Calu3 (cell line): ENCODE measurements at regions not wholly inside any gene's neighbourhood (a gene's known extent, or its start where the extent isn't known, plus 50 kb on each side); places are given as distances from the start of the nearest gene placed in this dataset.

Experiments
- BruUV-seq: library from RNA; stranded (reverse); fragments of 400-500 nt; replicated peaks from 2 replicates; lab custom pipeline; 2021; lab: Mats Ljungman, UMichigan
- CTCF ChIA-PET: fragments of 300-600 bp; sonication (Branson Sonifier 250); formaldehyde crosslinking; loops from one replicate; lab custom pipeline; 2022; ENCODE audit warnings: antibody characterized with exemption; lab: Charles Lee
- DNase-seq: peaks from one replicate; pipeline ENCODE4 v3.0.0; 2022
- H3K27ac Mint-ChIP-seq: one replicate; pipeline ENCODE4 v1.8.0; 2022; ENCODE audit warnings: mixed read lengths; ENCODE audit not compliant: unreplicated experiment
- H3K27me3 Mint-ChIP-seq: one replicate; pipeline ENCODE4 v1.8.0; 2022; ENCODE audit warnings: mixed read lengths; ENCODE audit not compliant: unreplicated experiment
- H3K36me3 Mint-ChIP-seq: one replicate; pipeline ENCODE4 v1.8.0; 2022; ENCODE audit warnings: mild to moderate bottlenecking, moderate library complexity, mixed read lengths; ENCODE audit not compliant: insufficient read depth, unreplicated experiment
- H3K4me1 Mint-ChIP-seq: one replicate; pipeline ENCODE4 v1.8.0; 2022; ENCODE audit warnings: mild to moderate bottlenecking, low read depth, mixed read lengths; ENCODE audit not compliant: unreplicated experiment
- H3K4me3 Mint-ChIP-seq: one replicate; pipeline ENCODE4 v1.8.0; 2022; ENCODE audit warnings: mild to moderate bottlenecking, low read depth, moderate library complexity, mixed read lengths; ENCODE audit not compliant: unreplicated experiment
- H3K9me3 Mint-ChIP-seq: one replicate; pipeline ENCODE4 v1.8.0; 2022; ENCODE audit warnings: low read depth, mixed read lengths; ENCODE audit not compliant: unreplicated experiment
- CTCF ChIP-seq: fragments of 200-600 bp; IDR thresholded peaks from one replicate; pipeline ENCODE4 v1.8.0; 2022; ENCODE audit warnings: antibody characterized with exemption; ENCODE audit not compliant: unreplicated experiment
- intact Hi-C: fragments of 100-400 bp; cut with micrococcal nuclease; formaldehyde crosslinking; loops from one replicate; pipeline ENCODE4 v1.10.0; 2022; ENCODE audit not compliant: unreplicated experiment

GRCh38 chr6:25005010-25005409, 69.2 kb upstream of the RIPOR2 start:
- no peak for DNase-seq
- Mint-ChIP-seq H3K9me3 (no peaks in the 10 kb centered on the region), H3K27ac (no peak overlapping the region), H3K4me1 (peaks cover 46% of the 10 kb centered on the region), H3K4me3 (no peak overlapping the region), H3K27me3 (no peaks in the 10 kb centered on the region), H3K36me3 (no peaks in the 10 kb centered on the region)
- intact Hi-C loops: no loop called here
- no peak for TF ChIP-seq CTCF
- no TSS peak for BruUV-seq
- CTCF ChIA-PET: interaction anchor here (0.6 to 2.6 kb wide), 5 partner anchors 9 to 423 kb away, joined by 3 to 23 read pairs (median 9); no protein-coding TSS in a partner anchor

GRCh38 chr6:25006075-25006474, 70.3 kb upstream of the RIPOR2 start:
- no peak for TF ChIP-seq CTCF
- H3K9me3 Mint-ChIP-seq: no peaks in the 10 kb centered on the region
- no peaks in the 10 kb centered on the region for H3K36me3 Mint-ChIP-seq
- BruUV-seq: no TSS peak
- CTCF ChIA-PET: interaction anchor here (0.5 to 2.6 kb wide), 7 partner anchors 12 to 879 kb away, joined by 3 to 23 read pairs (median 6); no protein-coding TSS in a partner anchor
- peaks cover 57% of the 10 kb centered on the region for H3K4me1 Mint-ChIP-seq
- peak overlapping the region; percentile 9 for H3K27ac Mint-ChIP-seq
- no peaks in the 10 kb centered on the region for H3K27me3 Mint-ChIP-seq
- intact Hi-C loops: no loop called here
- H3K4me3 Mint-ChIP-seq: no peak overlapping the region
- no peak for DNase-seq

- CTCF ChIA-PET: interaction anchor here (0.5 to 2.6 kb wide), 8 partner anchors 11 to 880 kb away, joined by 3 to 23 read pairs (median 6); no protein-coding TSS in a partner anchor
- no peak for TF ChIP-seq CTCF
- intact Hi-C loops: no loop called here
- H3K27ac Mint-ChIP-seq: peak overlapping the region; percentile 9
- H3K4me1 Mint-ChIP-seq: peaks cover 59% of the 10 kb centered on the region
- no peaks in the 10 kb centered on the region for H3K27me3 Mint-ChIP-seq
- BruUV-seq: no TSS peak
- DNase-seq: peak; percentile 58
- no peaks in the 10 kb centered on the region for H3K36me3 Mint-ChIP-seq
- no peak overlapping the region for H3K4me3 Mint-ChIP-seq
- H3K9me3 Mint-ChIP-seq: no peaks in the 10 kb centered on the region
Observed at GRCh38 chr6:25006565-25007001, 70.8 kb upstream of the RIPOR2 start.

GRCh38 chr6:25007269-25007699, 71.5 kb upstream of the RIPOR2 start:
- no peak for DNase-seq
- intact Hi-C loops: no loop called here
- CTCF ChIA-PET: interaction anchor here (0.5 to 2.6 kb wide), 5 partner anchors 10 to 258 kb away, joined by 4 to 23 read pairs (median 10); no protein-coding TSS in a partner anchor
- no peaks in the 10 kb centered on the region for H3K9me3 Mint-ChIP-seq
- H3K27me3 Mint-ChIP-seq: no peaks in the 10 kb centered on the region
- no peak overlapping the region for H3K4me3 Mint-ChIP-seq
- BruUV-seq: no TSS peak
- no peaks in the 10 kb centered on the region for H3K36me3 Mint-ChIP-seq
- TF ChIP-seq CTCF: no peak
- no peak overlapping the region for H3K27ac Mint-ChIP-seq
- peaks cover 55% of the 10 kb centered on the region for H3K4me1 Mint-ChIP-seq
